NCI-H1417 treated with DMSO at 0.1 percent for 48 hours (cell line): ENCODE measurements at regions not wholly inside any gene's neighbourhood (a gene's known extent, or its start where the extent isn't known, plus 50 kb on each side); places are given as distances from the start of the nearest gene placed in this dataset.

Source experiments
- DNase-seq: peaks from one replicate; lab custom pipeline; 2025; lab: John Stamatoyannopoulos, UW

DNA sequence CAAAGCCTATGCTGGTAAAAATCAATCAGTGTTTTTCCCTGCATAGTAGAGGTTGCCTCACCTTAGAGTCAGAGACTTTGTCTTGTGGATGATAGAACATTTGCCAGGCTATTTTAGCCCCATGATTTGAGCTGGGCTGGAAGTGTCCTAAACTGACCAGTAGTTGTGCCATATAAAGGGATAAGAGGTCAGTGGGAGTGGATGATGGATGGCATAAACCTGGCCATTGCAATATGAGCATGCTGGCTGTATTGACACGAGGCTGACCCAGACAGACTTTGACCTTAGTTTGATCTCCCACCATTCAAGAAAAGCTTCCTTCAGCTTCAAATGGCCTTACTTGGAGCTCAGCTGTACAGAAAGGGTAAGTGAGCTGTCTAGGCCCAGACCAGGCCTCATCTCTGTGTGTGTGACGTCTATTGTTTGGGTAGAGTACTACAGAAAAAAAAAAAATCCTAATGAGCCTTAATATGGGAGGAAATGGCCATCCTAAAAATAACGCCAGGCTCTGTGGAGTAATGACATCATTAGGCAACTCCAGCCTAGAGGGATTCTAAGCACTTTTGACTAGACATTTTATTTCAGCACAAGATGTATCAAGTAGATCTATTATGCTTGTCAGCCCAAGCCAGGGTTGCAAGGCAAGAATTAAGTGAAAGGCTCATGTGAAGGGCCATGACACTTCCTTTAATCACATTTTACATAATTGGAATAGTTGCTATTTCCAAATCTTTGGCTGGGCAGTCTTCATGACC lies 51.3 kb upstream of the CADM1 start:
- DNase-seq: no peak
